ENCODE measurements at regions not wholly inside any gene's neighbourhood (a gene's known extent, or its start where the extent isn't known, plus 50 kb on each side); places are given as distances from the start of the nearest gene placed in this dataset.

DNA sequence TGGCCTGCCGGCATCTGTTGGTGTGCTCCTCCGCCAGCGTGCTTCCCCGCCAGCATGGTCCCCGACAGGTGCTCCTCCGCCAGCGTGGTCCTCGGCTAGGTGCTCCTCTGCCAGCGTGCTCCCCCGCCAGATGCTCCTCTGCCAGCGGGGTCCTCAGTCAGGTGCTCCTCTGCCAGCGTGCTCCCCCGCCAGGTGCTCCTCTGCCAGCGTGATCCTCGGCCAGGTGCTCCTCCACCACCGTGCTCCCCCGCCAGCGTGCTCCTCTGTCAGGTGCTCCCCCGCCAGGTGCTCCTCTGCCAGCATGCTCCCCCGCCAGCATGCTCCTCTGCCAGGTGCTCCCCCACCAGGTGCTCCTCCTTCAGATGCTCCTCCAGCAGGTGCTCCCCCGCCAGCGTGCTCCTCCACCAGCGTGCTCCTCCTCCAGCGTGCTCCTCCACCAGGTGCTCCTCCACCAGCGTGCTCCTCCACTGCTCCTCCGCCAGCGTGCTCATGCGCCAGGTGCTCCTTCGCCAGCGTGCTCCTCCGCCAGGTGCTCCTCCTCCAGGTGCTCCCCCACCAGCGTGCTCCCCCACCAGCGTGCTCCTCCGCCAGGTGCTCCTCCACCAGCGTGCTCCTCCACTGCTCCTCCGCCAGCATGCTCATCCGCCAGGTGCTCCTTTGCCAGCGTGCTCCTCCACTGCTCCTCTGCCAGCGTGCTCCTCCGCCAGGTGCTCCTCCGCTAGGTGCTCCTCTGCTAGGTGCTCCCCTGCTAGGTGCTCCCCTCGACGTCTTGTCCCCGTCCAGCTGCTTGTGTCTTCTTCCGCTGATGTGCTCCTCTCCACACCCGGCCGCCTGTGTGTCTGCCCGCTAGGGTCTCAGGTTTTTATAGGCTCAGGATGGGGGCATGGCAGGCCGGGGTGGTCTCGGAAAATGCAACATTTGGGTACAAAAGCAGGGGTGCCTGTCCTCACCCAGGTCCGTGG is 223.0 kb downstream of the NRIP1 start:
- TF ChIP-seq PML (IDR thresholded peaks at IDR 0.05; ENCODE audit: low read length) (no peak), ZBED1 (IDR thresholded peaks at IDR 0.05; ENCODE audit: borderline replicate concordance) (no peak), ESRRA (IDR thresholded peaks at IDR 0.05; ENCODE audit: low read length) (no peak), SP1 (IDR thresholded peaks at IDR 0.05; ENCODE audit: low read depth, low read length) (no peak), CREB1 (IDR thresholded peaks at IDR 0.05; ENCODE audit: low read depth) (no peak), SRF (IDR thresholded peaks at IDR 0.05; ENCODE audit: low read depth in 2 of 2, low read length in 2 of 2) (no peak), SPI1 (IDR thresholded peaks at IDR 0.05; ENCODE audit: borderline replicate concordance, insufficient read depth, low read depth, low read length) (no peak), RAD21 (IDR thresholded peaks at IDR 0.05; ENCODE audit: insufficient read depth, low read depth, low read length) (no peak), ZNF274 (IDR thresholded peaks at IDR 0.05; ENCODE audit: insufficient read depth, insufficient read length) (no peak)
- TF ChIP-seq, protein P1, sequence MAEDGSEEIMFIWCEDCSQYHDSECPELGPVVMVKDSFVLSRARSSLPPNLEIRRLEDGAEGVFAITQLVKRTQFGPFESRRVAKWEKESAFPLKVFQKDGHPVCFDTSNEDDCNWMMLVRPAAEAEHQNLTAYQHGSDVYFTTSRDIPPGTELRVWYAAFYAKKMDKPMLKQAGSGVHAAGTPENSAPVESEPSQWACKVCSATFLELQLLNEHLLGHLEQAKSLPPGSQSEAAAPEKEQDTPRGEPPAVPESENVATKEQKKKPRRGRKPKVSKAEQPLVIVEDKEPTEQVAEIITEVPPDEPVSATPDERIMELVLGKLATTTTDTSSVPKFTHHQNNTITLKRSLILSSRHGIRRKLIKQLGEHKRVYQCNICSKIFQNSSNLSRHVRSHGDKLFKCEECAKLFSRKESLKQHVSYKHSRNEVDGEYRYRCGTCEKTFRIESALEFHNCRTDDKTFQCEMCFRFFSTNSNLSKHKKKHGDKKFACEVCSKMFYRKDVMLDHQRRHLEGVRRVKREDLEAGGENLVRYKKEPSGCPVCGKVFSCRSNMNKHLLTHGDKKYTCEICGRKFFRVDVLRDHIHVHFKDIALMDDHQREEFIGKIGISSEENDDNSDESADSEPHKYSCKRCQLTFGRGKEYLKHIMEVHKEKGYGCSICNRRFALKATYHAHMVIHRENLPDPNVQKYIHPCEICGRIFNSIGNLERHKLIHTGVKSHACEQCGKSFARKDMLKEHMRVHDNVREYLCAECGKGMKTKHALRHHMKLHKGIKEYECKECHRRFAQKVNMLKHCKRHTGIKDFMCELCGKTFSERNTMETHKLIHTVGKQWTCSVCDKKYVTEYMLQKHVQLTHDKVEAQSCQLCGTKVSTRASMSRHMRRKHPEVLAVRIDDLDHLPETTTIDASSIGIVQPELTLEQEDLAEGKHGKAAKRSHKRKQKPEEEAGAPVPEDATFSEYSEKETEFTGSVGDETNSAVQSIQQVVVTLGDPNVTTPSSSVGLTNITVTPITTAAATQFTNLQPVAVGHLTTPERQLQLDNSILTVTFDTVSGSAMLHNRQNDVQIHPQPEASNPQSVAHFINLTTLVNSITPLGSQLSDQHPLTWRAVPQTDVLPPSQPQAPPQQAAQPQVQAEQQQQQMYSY (CRISPR knock-in tag; IDR thresholded peaks at IDR 0.05), result no peak
- TF ChIP-seq, protein P2, sequence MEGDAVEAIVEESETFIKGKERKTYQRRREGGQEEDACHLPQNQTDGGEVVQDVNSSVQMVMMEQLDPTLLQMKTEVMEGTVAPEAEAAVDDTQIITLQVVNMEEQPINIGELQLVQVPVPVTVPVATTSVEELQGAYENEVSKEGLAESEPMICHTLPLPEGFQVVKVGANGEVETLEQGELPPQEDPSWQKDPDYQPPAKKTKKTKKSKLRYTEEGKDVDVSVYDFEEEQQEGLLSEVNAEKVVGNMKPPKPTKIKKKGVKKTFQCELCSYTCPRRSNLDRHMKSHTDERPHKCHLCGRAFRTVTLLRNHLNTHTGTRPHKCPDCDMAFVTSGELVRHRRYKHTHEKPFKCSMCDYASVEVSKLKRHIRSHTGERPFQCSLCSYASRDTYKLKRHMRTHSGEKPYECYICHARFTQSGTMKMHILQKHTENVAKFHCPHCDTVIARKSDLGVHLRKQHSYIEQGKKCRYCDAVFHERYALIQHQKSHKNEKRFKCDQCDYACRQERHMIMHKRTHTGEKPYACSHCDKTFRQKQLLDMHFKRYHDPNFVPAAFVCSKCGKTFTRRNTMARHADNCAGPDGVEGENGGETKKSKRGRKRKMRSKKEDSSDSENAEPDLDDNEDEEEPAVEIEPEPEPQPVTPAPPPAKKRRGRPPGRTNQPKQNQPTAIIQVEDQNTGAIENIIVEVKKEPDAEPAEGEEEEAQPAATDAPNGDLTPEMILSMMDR (IDR thresholded peaks at IDR 0.05 in 2 of 3, conservative IDR thresholded peaks at IDR 0.05 in 1 of 3; ENCODE audit: control insufficient read depth in 2 of 3, extremely low read depth in 1 of 3, insufficient read depth in 1 of 3, low read depth in 3 of 3, low read length in 3 of 3), result no peak
